ENCODE measurements at regions not wholly inside any gene's neighbourhood (a gene's known extent, or its start where the extent isn't known, plus 50 kb on each side); places are given as distances from the start of the nearest gene placed in this dataset.

DNA sequence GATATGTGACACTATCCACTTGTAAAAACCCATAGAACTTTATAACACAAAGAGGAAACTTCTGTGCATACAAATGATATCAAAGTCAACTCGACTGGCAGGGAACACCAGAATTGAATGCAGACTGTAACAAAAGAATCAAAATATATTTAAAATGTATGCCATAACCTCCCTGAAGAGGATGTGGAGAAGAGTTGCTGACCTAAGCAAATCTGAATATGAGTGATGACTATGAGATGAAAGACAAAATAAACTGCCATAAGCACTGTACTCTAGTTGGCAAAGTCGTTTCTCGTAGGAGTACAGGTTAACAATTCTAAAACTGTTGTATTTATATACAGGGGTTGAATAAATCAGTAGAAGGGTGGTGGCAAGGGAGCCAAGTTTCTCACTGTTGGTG, 482.1 kb downstream of the OCA2 start:
- no peaks in the 10 kb centered on the region for H3K36me3 ChIP-seq
- H3K4me3 ChIP-seq, result no peak overlapping the region
- no peak for DNase-seq
- H3K27ac ChIP-seq, result no peak overlapping the region
- H3K27me3 ChIP-seq, result no peaks in the 10 kb centered on the region
- no peaks in the 10 kb centered on the region for H3K9me3 ChIP-seq (replicated peaks)
- H3K4me1 ChIP-seq, result no peaks in the 10 kb centered on the region

DNA sequence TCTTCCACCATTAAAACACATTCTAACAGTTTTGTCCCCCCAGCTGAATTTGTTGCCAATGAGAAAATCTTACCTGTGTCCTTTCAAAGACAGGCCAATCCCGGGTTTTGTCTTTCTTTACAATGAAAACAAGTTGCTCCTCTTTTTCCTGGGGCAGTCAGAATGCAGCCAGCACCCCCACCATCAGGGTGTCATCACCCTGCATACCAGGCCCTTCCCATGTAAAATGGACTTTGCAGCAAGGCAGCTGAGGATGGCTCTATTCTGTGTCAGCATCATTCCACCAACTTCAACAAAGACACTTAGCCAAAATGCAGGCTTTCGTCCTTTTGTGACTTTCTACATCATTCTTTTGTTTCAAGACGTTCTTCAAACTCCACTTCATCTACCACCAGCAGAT, 490.9 kb downstream of the OCA2 start:
- H3K27ac ChIP-seq, result no peak overlapping the region
- no peak overlapping the region for H3K4me3 ChIP-seq
- H3K36me3 ChIP-seq, result no peaks in the 10 kb centered on the region
- no peaks in the 10 kb centered on the region for H3K9me3 ChIP-seq (replicated peaks)
- H3K27me3 ChIP-seq, result no peaks in the 10 kb centered on the region
- no peak for DNase-seq
- H3K4me1 ChIP-seq, result no peaks in the 10 kb centered on the region

DNA sequence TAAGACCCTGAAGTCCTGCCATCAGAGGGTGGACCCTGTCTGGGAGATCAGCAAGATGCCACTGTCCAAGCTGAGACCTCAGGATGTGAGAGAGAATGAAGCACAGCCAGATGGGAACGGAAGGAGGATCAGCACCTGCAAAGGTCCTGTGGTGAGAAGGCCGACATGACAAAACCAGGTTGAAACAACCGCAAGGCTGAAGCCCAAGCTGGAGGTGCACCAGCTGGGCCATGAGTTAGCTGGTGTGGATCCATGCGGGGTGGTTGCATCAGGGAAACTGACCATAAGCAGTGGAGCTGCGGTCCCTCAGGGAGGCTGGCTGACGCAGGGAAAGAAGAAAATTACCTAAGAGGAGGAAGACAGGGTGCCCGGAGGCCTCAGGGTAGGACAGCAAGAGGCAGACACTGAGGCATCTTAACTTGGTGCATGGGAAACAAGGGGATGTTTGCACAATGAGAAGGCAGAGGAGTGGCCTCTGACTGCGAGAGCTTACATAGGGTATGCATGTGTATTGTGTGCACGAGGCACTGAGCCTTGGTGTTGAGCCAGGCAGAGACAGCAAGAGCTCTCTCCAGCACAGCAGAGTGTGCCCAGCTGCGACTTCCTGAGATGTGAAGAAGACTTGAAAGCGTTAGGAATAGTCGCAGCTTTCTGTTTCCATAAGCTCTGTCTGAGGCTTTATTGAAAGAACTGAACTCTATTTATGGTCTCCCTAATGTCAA, 497.7 kb downstream of the OCA2 start:
- Histone ChIP-seq H3K4me3 (no peak overlapping the region), H3K36me3 (no peaks in the 10 kb centered on the region), H3K9me3 (replicated peaks) (no peaks in the 10 kb centered on the region), H3K4me1 (no peaks in the 10 kb centered on the region), H3K27me3 (no peaks in the 10 kb centered on the region), H3K27ac (no peak overlapping the region)
- no peak for DNase-seq

DNA sequence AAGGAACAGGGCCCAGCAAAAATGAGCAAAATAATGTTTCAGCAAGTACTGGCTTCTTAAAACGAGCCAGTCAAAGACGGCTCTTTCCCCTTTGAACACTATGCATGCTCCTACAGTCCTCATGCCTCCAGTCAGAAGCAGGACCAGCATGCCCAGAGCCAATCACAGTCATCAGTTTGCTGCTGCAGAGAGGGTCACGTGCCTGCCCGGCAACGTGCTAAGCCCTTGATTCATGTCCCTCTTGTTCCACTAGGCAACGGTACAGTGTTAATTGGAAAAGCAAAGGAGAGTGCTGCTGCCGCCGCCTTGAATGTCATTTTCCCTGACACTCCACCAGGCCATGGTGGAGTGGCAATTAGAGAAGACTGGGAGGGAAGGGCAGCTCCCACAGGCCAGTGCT, 500.1 kb downstream of the OCA2 start:
- H3K4me3 ChIP-seq, result no peak overlapping the region
- H3K27me3 ChIP-seq, result no peaks in the 10 kb centered on the region
- no peaks in the 10 kb centered on the region for H3K4me1 ChIP-seq
- no peaks in the 10 kb centered on the region for H3K36me3 ChIP-seq
- DNase-seq, result no peak
- H3K9me3 ChIP-seq (replicated peaks), result no peaks in the 10 kb centered on the region
- H3K27ac ChIP-seq, result no peak overlapping the region

DNA sequence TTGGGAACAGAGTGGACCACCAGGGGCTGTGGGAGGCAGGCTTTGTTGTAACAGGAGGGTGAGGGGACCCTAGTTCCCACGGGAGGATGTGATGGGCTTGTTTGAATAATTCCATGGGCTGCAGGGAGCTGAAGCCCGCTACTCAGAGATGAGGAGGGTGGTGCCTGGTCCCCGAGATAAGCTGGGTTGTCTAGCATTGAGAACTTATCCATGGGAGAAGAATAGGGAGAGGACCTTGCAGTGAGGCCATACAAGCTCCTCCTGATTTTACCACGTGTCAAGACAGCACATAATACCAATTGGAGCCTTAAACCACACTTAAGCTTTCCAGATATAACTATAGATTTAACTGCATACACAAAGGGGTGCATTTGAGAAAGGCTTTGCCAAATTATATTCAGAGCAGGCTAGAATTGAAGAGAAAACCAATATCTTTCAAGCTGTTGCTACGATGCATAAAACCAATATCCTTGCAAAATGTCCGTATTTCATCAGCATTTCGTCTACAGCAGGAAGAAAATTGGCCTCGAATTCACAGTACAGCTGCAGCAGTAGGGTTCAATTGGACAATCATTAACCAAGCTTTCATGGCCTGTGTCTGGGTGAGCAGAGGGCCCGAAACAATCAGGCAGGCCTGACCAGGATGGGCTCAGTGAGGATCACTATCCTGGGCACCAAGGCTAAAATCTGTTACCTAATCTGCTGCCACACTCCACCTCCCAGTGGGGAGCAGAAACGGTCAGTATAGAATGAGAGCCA, 500.7 kb downstream of the OCA2 start:
- Histone ChIP-seq H3K36me3 (no peaks in the 10 kb centered on the region), H3K9me3 (replicated peaks) (no peaks in the 10 kb centered on the region)

DNA sequence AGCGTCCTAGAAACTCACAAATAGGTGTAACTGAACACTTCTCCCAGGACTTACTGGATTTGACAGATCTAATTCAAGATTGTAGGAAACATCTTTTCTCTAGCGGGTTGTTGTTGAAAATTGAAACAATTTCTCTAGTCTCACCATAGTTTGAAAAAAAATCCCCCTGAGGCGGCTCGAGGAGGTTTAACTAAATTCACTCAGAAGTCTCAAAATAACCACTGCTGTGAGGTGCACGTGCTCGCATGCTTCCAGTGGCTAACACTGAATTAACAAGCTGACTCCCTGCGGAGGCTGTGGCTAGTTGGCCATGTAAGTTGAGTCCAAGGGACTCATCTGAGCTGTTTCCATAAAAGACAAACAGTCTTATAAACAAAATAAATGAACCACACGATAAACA, 503.9 kb downstream of the OCA2 start:
- DNase-seq, result no peak
- no peaks in the 10 kb centered on the region for H3K9me3 ChIP-seq (replicated peaks)
- no peaks in the 10 kb centered on the region for H3K27me3 ChIP-seq
- H3K4me1 ChIP-seq, result no peaks in the 10 kb centered on the region
- no peaks in the 10 kb centered on the region for H3K36me3 ChIP-seq
- no peak overlapping the region for H3K27ac ChIP-seq
- no peak overlapping the region for H3K4me3 ChIP-seq

More for the DNA sequence above, 500.7 kb downstream of the OCA2 start:
- no peak overlapping the region for H3K27ac ChIP-seq
- no peak for DNase-seq
- no peaks in the 10 kb centered on the region for H3K4me1 ChIP-seq
- H3K4me3 ChIP-seq, result no peak overlapping the region
- no peaks in the 10 kb centered on the region for H3K27me3 ChIP-seq

DNA sequence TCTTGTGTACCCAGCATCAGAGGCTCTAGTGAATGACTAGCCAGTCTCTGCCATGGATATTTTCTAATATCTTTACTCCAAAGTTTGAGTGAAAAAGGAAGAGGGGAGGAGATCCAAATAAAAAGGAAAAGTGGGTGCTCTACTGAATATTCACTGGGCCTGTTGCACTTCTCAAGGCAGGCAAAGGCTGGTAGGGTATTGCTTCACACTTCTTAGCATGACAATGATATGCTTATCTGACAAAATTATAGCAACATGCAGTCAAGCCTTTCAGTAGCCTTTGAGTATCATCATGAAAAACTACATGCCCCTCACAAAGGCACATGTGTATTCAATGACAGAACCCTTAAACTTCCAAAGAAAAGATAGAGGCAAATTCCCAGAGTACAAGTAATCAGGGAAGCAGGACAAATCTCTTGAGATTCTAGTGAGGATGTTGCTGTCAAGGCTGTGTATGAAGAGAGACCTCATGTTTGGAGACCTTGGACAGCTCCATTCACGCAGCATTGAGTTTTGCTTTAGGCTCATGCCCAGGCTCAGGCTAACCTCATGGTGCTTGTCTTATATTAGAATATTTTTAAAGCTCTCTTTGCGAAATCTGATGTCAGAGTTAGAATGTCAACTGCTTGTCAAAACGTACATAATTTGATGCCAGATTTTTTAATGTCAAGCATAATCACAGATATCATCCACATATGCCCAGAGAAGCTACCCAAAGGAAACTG, 506.9 kb downstream of the OCA2 start:
- Histone ChIP-seq H3K4me1 (no peaks in the 10 kb centered on the region), H3K27ac (no peak overlapping the region), H3K4me3 (no peak overlapping the region), H3K36me3 (no peaks in the 10 kb centered on the region), H3K9me3 (replicated peaks) (no peaks in the 10 kb centered on the region), H3K27me3 (peaks cover 4% of the 10 kb centered on the region)
- DNase-seq, result peak in 1 of 2 experiments; percentile 23

Data from SJCRH30 (cell line).